Effector memory CD4-positive, alpha-beta T cell (primary cell): ENCODE measurements at regions not wholly inside any gene's neighbourhood (a gene's known extent, or its start where the extent isn't known, plus 50 kb on each side); places are given as distances from the start of the nearest gene placed in this dataset.

Experiments used
- DNase-seq, 3 donors: peaks; one replicate each; pipeline ENCODE4 v3.0.0-alpha.2; 2020
- H3K27ac ChIP-seq: 2 replicates; pipeline ENCODE4 v1.7.0; 2013; ENCODE audit warnings: mild to moderate bottlenecking, low read length, moderate library complexity; ENCODE audit not compliant: insufficient read depth, poor library complexity, severe bottlenecking
- H3K27me3 ChIP-seq: replicated peaks from 2 replicates; pipeline ENCODE4 v1.7.0; 2013; ENCODE audit warnings: mild to moderate bottlenecking, low read length; ENCODE audit not compliant: insufficient read depth, control insufficient read depth, poor library complexity, severe bottlenecking
- H3K36me3 ChIP-seq: 2 replicates; pipeline ENCODE4 v1.7.0; 2013; ENCODE audit warnings: mild to moderate bottlenecking, low read length, moderate library complexity; ENCODE audit not compliant: control insufficient read depth, insufficient read depth
- H3K4me1 ChIP-seq: 2 replicates; pipeline ENCODE4 v1.7.0; 2013; ENCODE audit warnings: low read length, mild to moderate bottlenecking; ENCODE audit not compliant: control insufficient read depth, insufficient read depth, poor library complexity, severe bottlenecking
- H3K4me3 ChIP-seq: 2 replicates; pipeline ENCODE4 v1.7.0; 2013; ENCODE audit warnings: low read length, low read depth, mild to moderate bottlenecking; ENCODE audit not compliant: insufficient read depth, poor library complexity, severe bottlenecking
- H3K9me3 ChIP-seq: 2 replicates; pipeline ENCODE4 v1.7.0; 2013; ENCODE audit warnings: mild to moderate bottlenecking, low read length, moderate library complexity; ENCODE audit not compliant: control insufficient read depth

DNA sequence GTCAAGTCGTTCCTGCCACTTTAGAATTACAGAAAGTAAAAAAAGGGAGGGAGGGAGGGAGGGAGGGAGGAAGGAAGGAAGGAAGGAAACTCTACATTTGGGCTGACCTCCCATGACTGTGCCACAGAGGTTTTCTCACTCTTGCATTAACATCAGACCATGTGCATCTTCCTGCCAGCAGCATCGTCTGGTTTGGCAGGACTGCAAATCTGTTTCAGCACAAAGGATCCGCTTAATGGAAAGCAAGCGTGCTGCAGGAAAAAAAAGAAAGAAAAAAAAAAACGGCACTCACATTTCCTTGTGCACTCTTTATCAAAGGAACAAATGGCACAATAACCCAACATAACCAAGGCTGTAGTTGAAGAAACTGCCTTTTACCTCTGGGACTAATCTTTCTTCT is 148.8 kb upstream of the HES1 start:
- DNase-seq, result no peak
- no peaks in the 10 kb centered on the region for H3K27me3 ChIP-seq
- H3K4me3 ChIP-seq, result no peak overlapping the region
- H3K36me3 ChIP-seq, result no peaks in the 10 kb centered on the region
- H3K4me1 ChIP-seq, result no peaks in the 10 kb centered on the region
- H3K9me3 ChIP-seq, result no peaks in the 10 kb centered on the region
- H3K27ac ChIP-seq, result no peak overlapping the region

DNA sequence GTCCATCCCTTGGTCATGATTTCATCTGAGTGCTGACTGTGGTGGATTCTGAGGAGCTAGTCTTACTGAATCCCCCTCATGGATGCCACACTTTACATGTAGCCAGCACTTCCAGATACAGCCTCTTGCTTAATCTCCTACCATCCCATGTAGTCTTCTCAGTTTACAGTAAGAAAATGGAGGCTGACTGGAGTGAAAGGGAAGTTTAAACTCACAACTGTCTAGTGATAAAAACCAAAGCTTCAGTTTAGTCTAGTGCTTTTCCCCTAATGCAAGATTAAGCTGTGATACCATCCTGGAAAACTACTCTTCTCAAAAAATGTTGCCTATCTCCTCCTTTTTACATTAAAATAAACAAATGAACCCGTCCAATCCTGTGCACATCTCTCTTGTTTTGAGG is 146.8 kb upstream of the HES1 start:
- DNase-seq, result no peak
- Histone ChIP-seq H3K9me3 (no peaks in the 10 kb centered on the region), H3K27ac (no peak overlapping the region), H3K4me1 (no peaks in the 10 kb centered on the region), H3K4me3 (no peak overlapping the region), H3K27me3 (no peaks in the 10 kb centered on the region), H3K36me3 (no peaks in the 10 kb centered on the region)

DNA sequence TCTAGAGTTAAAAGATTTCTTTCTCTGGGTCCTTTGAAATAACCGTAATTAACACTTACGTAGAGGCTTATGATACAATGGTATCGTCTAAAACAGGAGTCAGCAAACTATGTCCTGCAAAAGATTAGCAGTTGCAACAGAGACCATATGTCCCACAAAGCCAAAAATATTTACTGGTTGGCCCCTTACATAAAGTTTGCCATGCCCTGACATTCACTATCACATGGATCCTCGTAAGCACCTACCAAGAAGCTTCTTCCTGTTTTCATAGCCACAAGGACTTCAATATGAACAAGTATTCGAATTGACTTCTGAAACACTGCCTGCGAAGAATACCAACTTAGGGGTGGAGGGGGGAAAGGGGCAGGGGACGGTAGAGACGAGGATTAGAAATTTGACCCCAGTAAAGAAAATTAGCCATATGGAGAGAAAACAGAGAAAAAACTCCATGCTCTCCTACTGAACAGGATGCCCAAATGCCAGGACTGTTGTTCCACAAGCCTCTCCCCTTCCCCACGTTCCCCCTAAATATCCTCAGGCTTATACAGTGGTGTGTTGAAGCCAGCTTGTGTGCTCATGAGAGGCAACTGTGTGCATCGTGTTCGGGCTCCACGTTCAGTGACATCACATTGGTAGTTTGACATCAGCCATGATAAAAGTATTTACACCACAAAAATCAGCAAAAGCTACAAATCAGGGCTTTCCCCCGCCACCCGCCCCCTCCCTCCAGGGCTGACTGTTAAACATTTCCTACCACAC is 144.1 kb upstream of the HES1 start:
- no peaks in the 10 kb centered on the region for H3K9me3 ChIP-seq
- no peak overlapping the region for H3K4me3 ChIP-seq
- no peaks in the 10 kb centered on the region for H3K36me3 ChIP-seq
- DNase-seq, result no peak
- no peak overlapping the region for H3K27ac ChIP-seq
- H3K27me3 ChIP-seq, result no peaks in the 10 kb centered on the region
- no peaks in the 10 kb centered on the region for H3K4me1 ChIP-seq

GRCh38 chr3:193992425-193993037 is 143.4 kb upstream of the HES1 start:
- Histone ChIP-seq H3K4me3 (no peak overlapping the region), H3K27me3 (no peaks in the 10 kb centered on the region), H3K4me1 (no peaks in the 10 kb centered on the region), H3K36me3 (no peaks in the 10 kb centered on the region), H3K27ac (no peak overlapping the region), H3K9me3 (no peaks in the 10 kb centered on the region)
- DNase-seq, result no peak

DNA sequence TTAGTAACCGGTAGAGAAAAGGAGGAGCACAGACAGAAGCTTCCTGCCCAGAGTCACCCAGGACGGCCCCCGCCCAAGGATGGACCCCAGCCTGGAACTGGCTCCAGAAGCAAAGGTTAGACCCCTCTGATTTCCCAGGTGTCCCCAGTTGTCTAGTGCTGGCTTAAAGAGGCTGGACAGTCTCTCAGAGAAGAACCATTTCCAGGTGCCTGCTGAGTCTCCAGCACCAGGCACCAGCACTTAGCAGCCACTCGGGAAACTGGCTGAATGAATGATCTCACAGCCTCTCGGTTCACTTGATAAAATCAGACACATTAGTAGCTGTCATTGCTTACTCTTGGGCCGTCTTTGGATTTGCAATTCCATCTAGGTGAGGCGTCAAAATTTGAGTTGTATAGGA is 139.7 kb upstream of the HES1 start:
- no peak overlapping the region for H3K4me3 ChIP-seq
- no peaks in the 10 kb centered on the region for H3K36me3 ChIP-seq
- no peaks in the 10 kb centered on the region for H3K9me3 ChIP-seq
- H3K27me3 ChIP-seq, result no peaks in the 10 kb centered on the region
- no peak for DNase-seq
- no peak overlapping the region for H3K27ac ChIP-seq
- H3K4me1 ChIP-seq, result no peaks in the 10 kb centered on the region

GRCh38 chr3:193996641-193997089 is 139.3 kb upstream of the HES1 start:
- Histone ChIP-seq H3K4me3 (no peak overlapping the region), H3K4me1 (no peaks in the 10 kb centered on the region), H3K36me3 (no peaks in the 10 kb centered on the region), H3K9me3 (no peaks in the 10 kb centered on the region), H3K27me3 (no peaks in the 10 kb centered on the region), H3K27ac (no peak overlapping the region)
- no peak for DNase-seq

DNA sequence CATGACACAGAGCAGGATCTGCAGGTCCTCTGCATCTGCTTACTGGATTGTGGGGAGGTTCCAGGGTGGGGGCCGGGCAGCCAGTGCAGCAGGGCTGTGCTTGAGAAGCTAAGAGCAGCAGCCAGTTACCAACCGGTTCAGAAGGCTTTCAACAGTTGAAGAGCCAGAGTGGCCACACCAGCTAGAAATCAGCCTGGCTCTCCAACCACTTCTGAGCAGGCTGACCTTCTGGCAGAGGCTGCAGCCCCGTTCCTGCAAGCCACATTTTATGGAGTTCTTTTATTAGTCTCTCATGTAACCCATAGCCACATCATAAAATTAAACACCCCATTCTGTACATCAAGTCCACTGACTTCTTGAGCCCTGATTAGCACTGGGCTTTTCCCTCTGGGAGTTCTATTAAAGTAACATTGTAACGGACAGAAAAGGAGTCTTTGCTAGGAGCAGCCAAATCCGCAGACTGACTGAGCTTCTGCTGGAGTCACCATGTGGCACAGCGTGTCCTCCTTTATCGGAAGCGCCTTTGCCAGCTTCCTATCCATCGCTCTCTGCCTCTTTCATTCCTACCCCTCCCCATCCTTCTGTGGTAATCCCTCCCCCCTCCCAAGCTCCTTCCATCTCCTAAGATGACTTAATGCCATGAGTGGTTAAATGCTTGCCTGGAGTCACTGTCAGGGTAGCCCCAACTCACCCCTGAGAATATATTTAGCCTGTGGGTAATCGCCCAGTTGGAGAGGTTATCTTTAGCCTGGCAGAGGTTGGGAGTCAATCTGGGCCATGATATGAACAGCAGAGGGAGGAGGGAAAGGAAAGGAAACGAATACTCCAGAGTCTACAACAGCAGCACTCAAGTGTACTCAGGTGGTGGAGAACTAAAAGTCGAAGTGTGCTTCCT is 138.5 kb upstream of the HES1 start:
- Histone ChIP-seq H3K4me3 (no peak overlapping the region), H3K27me3 (no peaks in the 10 kb centered on the region), H3K36me3 (no peaks in the 10 kb centered on the region), H3K9me3 (no peaks in the 10 kb centered on the region), H3K4me1 (no peaks in the 10 kb centered on the region), H3K27ac (no peak overlapping the region)
- no peak for DNase-seq

DNA sequence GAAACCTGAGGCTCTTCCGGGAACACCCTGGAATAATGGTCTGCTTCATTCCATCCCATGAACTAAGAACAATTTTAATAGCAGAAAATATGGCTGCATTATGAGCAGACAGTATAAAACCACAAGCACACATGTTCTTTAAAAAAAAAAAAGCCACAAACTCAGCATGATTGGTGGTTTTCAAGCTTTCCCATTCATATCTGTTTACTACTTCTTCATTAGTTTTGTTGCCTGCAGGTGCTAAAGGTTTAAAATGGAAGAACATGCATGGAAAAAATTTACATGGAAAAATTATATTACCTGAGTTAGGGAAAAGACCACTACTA is 137.9 kb upstream of the HES1 start:
- H3K9me3 ChIP-seq, result no peaks in the 10 kb centered on the region
- peaks cover 3% of the 10 kb centered on the region for H3K4me1 ChIP-seq
- no peaks in the 10 kb centered on the region for H3K27me3 ChIP-seq
- no peaks in the 10 kb centered on the region for H3K36me3 ChIP-seq
- DNase-seq, result no peak
- no peak overlapping the region for H3K4me3 ChIP-seq
- no peak overlapping the region for H3K27ac ChIP-seq

- no peak for DNase-seq
- H3K4me3 ChIP-seq, result no peak overlapping the region
These were observed 137.2 kb upstream of the HES1 start for GRCh38 chr3:193998628-193999195.

DNA sequence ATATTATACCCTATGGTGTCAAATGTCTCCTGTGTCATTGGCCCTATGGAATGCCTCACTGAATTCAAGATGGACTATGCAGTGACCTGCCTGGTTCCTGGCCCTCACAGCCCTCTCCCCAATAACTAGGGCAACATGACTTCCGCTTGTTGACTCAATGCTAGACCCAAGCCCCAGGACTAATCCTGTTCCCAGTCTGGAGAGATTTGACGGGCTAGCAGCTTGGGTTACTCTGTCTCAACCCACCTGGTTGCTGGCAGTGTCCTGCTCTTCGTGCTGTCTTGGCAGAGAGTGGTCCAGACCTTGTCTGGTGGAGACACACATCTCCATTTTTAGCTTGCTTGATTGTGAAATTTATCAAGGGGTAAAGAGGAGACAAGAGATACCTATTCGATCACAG is 135.8 kb upstream of the HES1 start:
- Histone ChIP-seq H3K36me3 (no peaks in the 10 kb centered on the region), H3K4me3 (no peak overlapping the region), H3K27ac (no peak overlapping the region), H3K9me3 (no peaks in the 10 kb centered on the region), H3K4me1 (peaks cover 4% of the 10 kb centered on the region), H3K27me3 (no peaks in the 10 kb centered on the region)
- DNase-seq, result no peak

More at GRCh38 chr3:193998628-193999195, 137.2 kb upstream of the HES1 start:
- no peaks in the 10 kb centered on the region for H3K9me3 ChIP-seq
- peaks cover 4% of the 10 kb centered on the region for H3K4me1 ChIP-seq
- H3K27ac ChIP-seq, result no peak overlapping the region
- no peaks in the 10 kb centered on the region for H3K36me3 ChIP-seq
- H3K27me3 ChIP-seq, result no peaks in the 10 kb centered on the region
